WTC11 (cell line): ENCODE measurements at regions not wholly inside any gene's neighbourhood (a gene's known extent, or its start where the extent isn't known, plus 50 kb on each side); places are given as distances from the start of the nearest gene placed in this dataset.

Source experiments
- ATAC-seq: fragments of 200-7000 bp; cut with Tn5 transposase; 2 replicates; pipeline ENCODE4 v1.10.0; 2021; ENCODE audit warnings: mild to moderate bottlenecking, moderate library complexity
- CTCF ChIA-PET: fragments of 300-600 bp; sonication (Branson Sonifier 250); formaldehyde crosslinking; loops from one replicate; lab custom pipeline; 2021; ENCODE audit warnings: antibody characterized with exemption; lab: Charles Lee
- POLR2A ChIA-PET: fragments of 350-600 bp; sonication (Branson Sonifier 250); formaldehyde crosslinking; loops from one replicate; lab custom pipeline; 2021; ENCODE audit warnings: antibody characterized with exemption; lab: Charles Lee
- DNase-seq: peaks from one replicate; pipeline ENCODE4 v3.0.0; 2021; ENCODE audit warnings: low spot score
- H3K27ac Mint-ChIP-seq: 2 replicates; pipeline ENCODE4 v1.8.0; 2021; ENCODE audit warnings: mixed read lengths
- H3K27me3 Mint-ChIP-seq: 2 replicates; pipeline ENCODE4 v1.8.0; 2021; ENCODE audit warnings: low read depth, mild to moderate bottlenecking, moderate library complexity, mixed read lengths
- H3K36me3 Mint-ChIP-seq: 2 replicates; pipeline ENCODE4 v1.8.0; 2021; ENCODE audit warnings: mixed read lengths
- H3K4me1 Mint-ChIP-seq: 2 replicates; pipeline ENCODE4 v1.8.0; 2022; ENCODE audit warnings: mixed read lengths
- H3K4me3 Mint-ChIP-seq: 2 replicates; pipeline ENCODE4 v1.8.0; 2021; ENCODE audit warnings: mild to moderate bottlenecking, moderate library complexity, mixed read lengths
- H3K9me3 Mint-ChIP-seq: 2 replicates; pipeline ENCODE4 v1.8.0; 2021; ENCODE audit warnings: mixed read lengths
- AFF4 ChIP-seq: sonication (generic); formaldehyde crosslinking; IDR thresholded peaks from 2 replicates; pipeline ENCODE4 v1.8.1; 2023; ENCODE audit warnings: mild to moderate bottlenecking, missing genetic modification reagents, borderline replicate concordance
- ARID4B ChIP-seq: sonication (generic); formaldehyde crosslinking; IDR thresholded peaks from 2 replicates; pipeline ENCODE4 v1.8.0; 2023; ENCODE audit warnings: missing genetic modification reagents, mild to moderate bottlenecking, borderline replicate concordance
- ESRRA ChIP-seq: sonication (generic); formaldehyde crosslinking; IDR thresholded peaks from 2 replicates; pipeline ENCODE4 v1.8.1; 2022; ENCODE audit warnings: mild to moderate bottlenecking, missing genetic modification reagents, borderline replicate concordance
- GABPB1 ChIP-seq: sonication (generic); formaldehyde crosslinking; IDR thresholded peaks from 2 replicates; pipeline ENCODE4 v1.8.1; 2023; ENCODE audit warnings: mild to moderate bottlenecking, missing genetic modification reagents
- GRHL2 ChIP-seq: fragments of 250-450 bp; sonication (Bioruptor Pico); IDR thresholded peaks from 2 replicates; pipeline ENCODE4 v1.8.0; 2022; ENCODE audit warnings: mild to moderate bottlenecking, moderate library complexity; ENCODE audit not compliant: insufficient replicate concordance, severe bottlenecking
- JUN ChIP-seq: sonication (generic); formaldehyde crosslinking; IDR thresholded peaks from 2 replicates; pipeline ENCODE4 v1.8.0; 2023; ENCODE audit warnings: mild to moderate bottlenecking, missing genetic modification reagents
- MAX ChIP-seq: sonication (generic); formaldehyde crosslinking; IDR thresholded peaks from 2 replicates; pipeline ENCODE4 v1.8.0; 2022; ENCODE audit warnings: mild to moderate bottlenecking, missing genetic modification reagents
- MYBL2 ChIP-seq: sonication (generic); formaldehyde crosslinking; IDR thresholded peaks from 2 replicates; pipeline ENCODE4 v1.8.1; 2023; ENCODE audit warnings: mild to moderate bottlenecking, moderate library complexity, missing genetic modification reagents
- NR2C2 ChIP-seq: sonication (generic); formaldehyde crosslinking; IDR thresholded peaks from 2 replicates; pipeline ENCODE4 v1.8.0; 2022; ENCODE audit warnings: mild to moderate bottlenecking, missing genetic modification reagents
- SMAD3 ChIP-seq: sonication (generic); formaldehyde crosslinking; IDR thresholded peaks from 2 replicates; pipeline ENCODE4 v1.8.0; 2022; ENCODE audit warnings: missing genetic modification reagents, mild to moderate bottlenecking, borderline replicate concordance
- SMAD4 ChIP-seq: sonication (generic); formaldehyde crosslinking; IDR thresholded peaks from 2 replicates; pipeline ENCODE4 v1.8.0; 2022; ENCODE audit warnings: mild to moderate bottlenecking, missing genetic modification reagents
- TCF7 ChIP-seq: sonication (generic); formaldehyde crosslinking; IDR thresholded peaks from 2 replicates; pipeline ENCODE4 v1.8.0; 2022; ENCODE audit warnings: mild to moderate bottlenecking, low read depth, missing genetic modification reagents, moderate library complexity
- TEAD4 ChIP-seq: sonication (generic); formaldehyde crosslinking; IDR thresholded peaks from 2 replicates; pipeline ENCODE4 v1.8.0; 2022; ENCODE audit warnings: mild to moderate bottlenecking, missing genetic modification reagents
- USF2 ChIP-seq: sonication (generic); formaldehyde crosslinking; IDR thresholded peaks from 2 replicates; pipeline ENCODE4 v1.8.1; 2023; ENCODE audit warnings: mild to moderate bottlenecking, missing genetic modification reagents, moderate library complexity
- ZBTB21 ChIP-seq: sonication (generic); formaldehyde crosslinking; IDR thresholded peaks from 2 replicates; pipeline ENCODE4 v1.8.1; 2023; ENCODE audit warnings: mild to moderate bottlenecking, missing genetic modification reagents, borderline replicate concordance
- ZNF281 ChIP-seq: sonication (generic); formaldehyde crosslinking; IDR thresholded peaks from 2 replicates; pipeline ENCODE4 v1.8.0; 2023; ENCODE audit warnings: mild to moderate bottlenecking, missing genetic modification reagents
- ZNF425 ChIP-seq: fragments of 250-450 bp; sonication (Bioruptor Pico); conservative IDR thresholded peaks from 2 replicates; pipeline ENCODE4 v1.9.0; 2021; ENCODE audit warnings: mild to moderate bottlenecking
- ZNF671 ChIP-seq: fragments of 250-450 bp; sonication (Bioruptor Pico); IDR thresholded peaks from 2 replicates; pipeline ENCODE4 v1.8.0; 2021; ENCODE audit warnings: mild to moderate bottlenecking

GRCh38 chr1:81519987-81520386, 280.7 kb upstream of the ADGRL2 start:
- ChIA-PET CTCF (no interaction called here), POLR2A (no interaction called here)
- Mint-ChIP-seq H3K27ac (no peak overlapping the region), H3K4me1 (peaks cover 16% of the 10 kb centered on the region), H3K4me3 (no peak overlapping the region), H3K27me3 (no peaks in the 10 kb centered on the region), H3K36me3 (no peaks in the 10 kb centered on the region), H3K9me3 (no peaks in the 10 kb centered on the region)
- DNase-seq: no peak
- no peak for ATAC-seq
- TF ChIP-seq ZBTB21 (CRISPR knock-in tag) (no peak), MAX (no peak), ARID4B (CRISPR knock-in tag) (no peak), ZNF281 (CRISPR knock-in tag) (no peak), NR2C2 (CRISPR knock-in tag) (no peak), ESRRA (CRISPR knock-in tag) (no peak), TEAD4 (CRISPR knock-in tag) (no peak), USF2 (CRISPR knock-in tag) (no peak), AFF4 (no peak), SMAD4 (CRISPR knock-in tag) (no peak), GRHL2 (CRISPR knock-in tag) (no peak)

GRCh38 chr1:81517987-81518386, 282.7 kb upstream of the ADGRL2 start:
- no peak overlapping the region for H3K4me3 Mint-ChIP-seq
- H3K9me3 Mint-ChIP-seq: no peaks in the 10 kb centered on the region
- DNase-seq (no peak), ATAC-seq (no peak)
- no peak overlapping the region for H3K27ac Mint-ChIP-seq
- H3K27me3 Mint-ChIP-seq: no peaks in the 10 kb centered on the region
- peaks cover 28% of the 10 kb centered on the region for H3K4me1 Mint-ChIP-seq
- POLR2A ChIA-PET: interaction anchor here (1.0 kb wide), 1 partner anchor 751 kb away, joined by 3 read pairs; no protein-coding TSS in a partner anchor
- no peaks in the 10 kb centered on the region for H3K36me3 Mint-ChIP-seq
- CTCF ChIA-PET: no interaction called here
- TF ChIP-seq MYBL2 (CRISPR knock-in tag) (no peak), GRHL2 (CRISPR knock-in tag) (no peak), SMAD4 (CRISPR knock-in tag) (no peak), GABPB1 (CRISPR knock-in tag) (no peak), ZNF425 (no peak), TCF7 (CRISPR knock-in tag) (no peak), JUN (CRISPR knock-in tag) (no peak), SMAD3 (CRISPR knock-in tag) (no peak), ZNF671 (no peak)
